Effector CD8-positive, alpha-beta T cell (primary cell): ENCODE measurements at regions not wholly inside any gene's neighbourhood (a gene's known extent, or its start where the extent isn't known, plus 50 kb on each side); places are given as distances from the start of the nearest gene placed in this dataset.
"Not testable (repeated sequence)": the region's sequence is repeated elsewhere in the genome, so short reads cannot be mapped to it uniquely, and the experiment has no call there.

Experiments used
- DNase-seq: peaks from one replicate; lab custom pipeline; 2025; lab: John Stamatoyannopoulos, UW

- DNase-seq = no peak
Measured at GRCh38 chr15:56811586-56811985, 78.3 kb upstream of the ZNF280D start.

GRCh38 chr15:56808160-56808559 lies 74.9 kb upstream of the ZNF280D start:
- no peak for DNase-seq

GRCh38 chr15:56806148-56806536 lies 72.8 kb upstream of the ZNF280D start:
- DNase-seq = no peak

- DNase-seq = no peak
Measured at GRCh38 chr15:56805466-56806147, 72.3 kb upstream of the ZNF280D start.

GRCh38 chr15:56804938-56805337 lies 71.6 kb upstream of the ZNF280D start:
- DNase-seq = no peak

GRCh38 chr15:56804279-56804678 lies 71.0 kb upstream of the ZNF280D start:
- no peak for DNase-seq

GRCh38 chr15:56802161-56802560 lies 68.9 kb upstream of the ZNF280D start:
- no peak for DNase-seq

- no peak for DNase-seq
Measured at GRCh38 chr15:56798639-56799038, 65.3 kb upstream of the ZNF280D start.

GRCh38 chr15:56797720-56798275 lies 64.5 kb upstream of the ZNF280D start:
- no peak for DNase-seq

- DNase-seq = no peak
Measured at GRCh38 chr15:56795502-56795901, 62.2 kb upstream of the ZNF280D start.

- no peak for DNase-seq
Measured at GRCh38 chr15:56794553-56795329, 61.4 kb upstream of the ZNF280D start.

- DNase-seq = no peak
Measured at GRCh38 chr15:56794165-56794552, 60.9 kb upstream of the ZNF280D start.

GRCh38 chr15:56792211-56792610 lies 58.9 kb upstream of the ZNF280D start:
- DNase-seq = no peak

GRCh38 chr15:56791521-56791920 lies 58.2 kb upstream of the ZNF280D start:
- DNase-seq = not testable (repeated sequence)

- no peak for DNase-seq
Measured at GRCh38 chr15:56788359-56788758, 55.0 kb upstream of the ZNF280D start.

GRCh38 chr15:56786966-56787365 lies 53.7 kb upstream of the ZNF280D start:
- no peak for DNase-seq

GRCh38 chr15:56783857-56784661 lies 50.8 kb upstream of the ZNF280D start:
- no peak for DNase-seq

- DNase-seq = no peak
Measured at GRCh38 chr15:56783156-56783856, 50.0 kb upstream of the ZNF280D start.
